NCI-H187 (cell line): ENCODE measurements at regions not wholly inside any gene's neighbourhood (a gene's known extent, or its start where the extent isn't known, plus 50 kb on each side); places are given as distances from the start of the nearest gene placed in this dataset.
A peak's percentile ranks its signal among the peaks of the same experiment; 100 is the strongest.
"Not testable (repeated sequence)": the region's sequence is repeated elsewhere in the genome, so short reads cannot be mapped to it uniquely, and the experiment has no call there.

Experiments used
- DNase-seq, 2 experiments: peaks; one replicate each; lab custom pipeline; 2025; lab: John Stamatoyannopoulos, UW

DNA sequence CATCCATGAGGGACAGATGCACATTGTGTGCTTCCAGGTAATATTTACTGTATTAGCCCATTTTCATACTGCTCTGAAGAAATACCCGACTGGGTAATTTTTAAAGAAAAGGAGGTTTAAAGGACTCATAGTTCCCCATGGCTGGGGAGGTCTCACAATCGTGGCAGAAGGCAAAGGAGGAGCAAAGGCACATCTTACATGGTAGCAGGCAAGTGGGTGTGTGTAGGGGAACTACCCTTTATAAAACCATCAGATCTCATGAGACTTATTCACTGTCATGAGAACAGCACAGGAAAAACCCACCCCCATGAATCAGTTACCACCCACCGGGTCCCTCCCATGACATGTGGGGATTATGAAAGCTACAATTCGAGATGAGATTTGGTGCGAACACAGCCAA lies 148.8 kb upstream of the FBXL17 start:
- DNase-seq: no peak

DNA sequence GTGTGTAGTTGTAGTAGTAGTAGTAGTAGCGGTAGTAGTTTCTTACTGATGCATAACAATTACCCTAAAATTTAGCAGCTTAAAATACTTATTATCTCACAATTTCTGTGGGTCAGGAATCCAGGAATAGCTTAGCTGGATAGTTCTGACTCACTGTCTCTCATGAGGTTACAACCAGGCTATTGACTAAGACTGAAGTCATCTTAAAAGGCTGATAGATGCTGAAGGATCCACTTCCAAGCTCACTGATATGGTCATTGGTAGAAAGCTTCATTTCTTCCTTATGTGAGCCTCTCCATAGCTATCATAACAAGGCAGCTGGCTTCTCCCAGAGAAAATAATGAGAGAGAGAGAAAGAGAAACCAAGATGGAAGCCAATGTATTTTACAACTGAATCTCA lies 147.5 kb upstream of the FBXL17 start:
- DNase-seq: no peak

DNA sequence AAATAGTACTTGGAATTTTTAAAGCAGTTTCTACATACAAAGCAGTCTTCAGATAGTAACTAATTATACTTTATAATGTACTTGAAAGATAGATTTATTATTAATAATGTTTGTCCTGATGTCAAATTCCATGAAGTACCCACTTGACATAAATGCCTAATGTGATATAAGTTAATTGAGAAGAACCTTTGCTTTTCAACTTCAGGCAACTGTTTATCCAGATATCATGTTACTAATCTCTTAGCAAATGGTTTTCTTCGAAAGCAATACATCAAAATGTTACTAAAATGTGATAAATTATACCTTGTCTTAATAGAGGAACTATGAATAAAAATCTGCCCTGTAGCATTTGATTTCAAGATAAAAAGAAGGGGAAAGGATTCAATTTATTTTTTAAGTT lies 146.8 kb upstream of the FBXL17 start:
- no peak for DNase-seq

DNA sequence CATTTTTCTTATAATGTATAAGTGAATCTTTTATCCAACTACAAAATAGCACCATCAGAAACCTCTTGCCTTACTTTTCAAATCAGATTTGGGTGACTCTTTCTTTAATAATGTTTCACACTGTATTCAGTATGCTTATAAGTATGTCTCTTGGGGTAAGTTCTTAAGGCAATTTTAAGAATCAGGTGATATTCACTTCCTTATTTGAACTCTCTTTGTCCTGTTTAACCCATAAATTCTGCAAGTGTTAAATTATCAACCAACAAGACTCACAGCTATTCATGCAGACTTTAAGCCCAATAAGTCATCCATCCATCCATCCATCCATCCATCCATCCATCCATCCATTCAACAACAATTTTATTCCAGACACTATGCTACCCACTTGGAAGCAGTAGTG lies 142.7 kb upstream of the FBXL17 start:
- DNase-seq: no peak

DNA sequence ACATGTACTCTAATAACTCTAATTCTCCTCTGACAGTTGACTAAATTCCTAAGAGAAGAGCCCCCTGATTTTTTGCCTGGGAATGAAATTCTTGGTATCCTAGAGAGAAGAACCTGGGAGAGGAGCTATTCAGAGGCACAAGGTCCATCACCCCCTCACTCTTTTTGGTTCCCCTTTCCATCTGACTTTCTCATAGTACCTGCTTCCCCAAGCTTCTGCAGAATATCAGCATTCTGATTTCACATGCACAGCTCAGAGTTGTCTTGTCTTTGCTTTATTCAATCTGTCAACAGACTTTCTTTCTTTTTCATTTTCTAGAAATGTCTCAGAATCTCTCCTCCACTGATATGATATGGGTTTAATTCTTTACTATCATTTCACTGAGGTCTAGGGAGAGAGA lies 141.5 kb upstream of the FBXL17 start:
- DNase-seq: no peak

DNA sequence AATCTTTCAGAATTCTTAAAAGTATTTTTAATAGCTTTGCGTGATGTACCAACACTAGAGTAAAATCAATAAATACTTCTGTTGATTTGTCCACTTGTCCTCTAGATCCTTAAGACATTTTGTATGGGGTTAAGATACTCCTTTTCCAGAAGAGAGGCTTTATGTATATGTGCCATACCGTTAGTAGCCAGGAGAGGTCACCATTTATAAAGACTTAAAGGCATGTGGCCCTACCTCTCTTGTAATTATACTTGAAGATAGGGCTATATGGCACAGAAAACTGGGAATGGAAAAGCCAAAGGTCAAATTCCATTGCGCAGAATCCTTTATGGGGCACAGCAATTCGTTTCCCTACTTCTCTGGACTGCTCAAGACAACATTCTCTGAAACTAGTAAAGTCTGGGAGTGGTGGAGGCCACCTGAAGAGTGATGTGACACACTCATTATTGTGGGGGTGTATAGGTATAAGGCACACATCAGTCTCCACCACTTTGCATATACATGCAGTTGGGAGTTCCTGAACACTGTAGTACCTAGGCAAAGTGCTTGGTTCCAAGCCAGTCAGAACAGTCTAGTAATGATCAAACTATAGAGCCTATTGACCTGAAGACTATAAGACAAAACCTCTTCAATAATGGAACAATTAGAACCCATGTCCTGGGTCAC lies 140.1 kb upstream of the FBXL17 start:
- peak in 1 of 2 experiments; percentile 23 for DNase-seq

DNA sequence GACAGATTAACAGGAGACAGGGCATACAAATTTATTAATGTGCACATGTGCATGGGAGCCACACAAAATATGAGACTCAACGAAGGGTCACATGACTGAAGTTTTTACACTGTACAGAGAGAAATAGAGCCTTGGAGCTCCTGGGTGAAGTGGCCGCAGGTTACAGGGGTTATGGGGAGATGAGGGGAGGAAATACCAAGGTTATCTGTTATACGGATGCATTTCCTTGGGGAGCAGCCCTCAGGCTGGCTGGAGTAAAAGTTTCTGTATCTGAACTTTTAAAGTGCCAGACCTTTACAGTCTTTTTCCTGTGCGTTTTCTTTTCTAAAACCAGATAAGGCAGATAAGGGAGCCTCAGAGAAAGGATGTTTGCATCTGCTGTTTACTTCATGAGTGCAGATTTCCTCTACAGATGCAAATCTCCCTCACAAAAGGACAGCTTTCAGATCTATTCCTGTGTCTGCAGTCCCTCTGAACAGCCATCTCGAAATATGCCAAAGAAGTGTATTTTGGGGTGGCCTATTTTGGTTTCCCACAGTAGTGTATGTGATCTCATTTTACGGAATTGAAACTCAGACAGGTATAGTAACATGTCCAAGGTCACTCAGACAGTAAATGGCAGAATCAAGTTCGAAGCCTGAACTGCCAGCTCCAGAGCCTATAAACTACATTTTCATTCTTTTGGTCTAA lies 139.3 kb upstream of the FBXL17 start:
- DNase-seq: no peak

DNA sequence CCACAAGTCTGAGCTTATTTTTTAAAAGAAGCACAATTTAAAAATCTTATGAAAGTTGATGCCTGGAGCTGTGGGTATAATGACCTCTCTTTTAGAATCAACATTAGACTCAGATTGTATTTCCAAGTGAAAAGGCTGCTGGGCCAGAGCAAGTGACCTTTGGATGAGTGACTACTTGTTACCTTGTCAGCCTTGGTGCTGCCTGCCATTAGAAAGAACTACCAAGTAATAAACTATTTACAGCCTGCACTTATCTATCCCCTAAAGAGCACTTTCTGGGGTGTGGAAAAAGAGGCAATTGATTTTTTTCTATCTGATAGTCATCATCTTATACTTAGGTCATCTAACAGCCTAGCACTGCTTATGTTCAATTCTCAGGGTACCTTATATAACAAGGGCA lies 134.9 kb upstream of the FBXL17 start:
- DNase-seq: no peak

DNA sequence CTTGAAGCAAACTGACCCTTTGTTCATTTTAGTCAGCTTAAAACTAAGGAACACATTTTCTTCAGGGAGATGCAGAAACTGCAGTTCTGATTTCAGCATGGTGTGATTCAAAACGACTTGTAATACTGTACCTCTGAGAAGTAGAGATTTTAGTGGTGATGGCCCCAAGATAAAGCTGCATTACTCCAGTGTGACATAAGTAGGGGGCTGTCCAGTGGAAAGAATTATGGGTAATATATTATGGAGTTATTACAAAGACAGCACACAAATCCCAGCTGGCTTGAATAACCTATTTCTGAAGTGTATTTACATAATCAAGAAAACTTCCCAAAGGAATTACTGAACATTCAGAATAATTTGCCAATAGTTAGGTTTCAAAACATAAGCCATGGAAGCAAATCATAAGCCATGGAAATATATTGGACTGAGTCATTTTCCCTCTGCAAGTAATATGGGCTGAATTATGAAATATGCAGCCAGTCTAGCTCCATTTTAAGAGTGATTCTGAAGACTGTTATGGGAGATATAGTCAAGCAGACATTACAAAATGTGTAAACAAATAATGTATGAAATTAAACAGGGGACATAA lies 133.7 kb upstream of the FBXL17 start:
- DNase-seq: no peak

DNA sequence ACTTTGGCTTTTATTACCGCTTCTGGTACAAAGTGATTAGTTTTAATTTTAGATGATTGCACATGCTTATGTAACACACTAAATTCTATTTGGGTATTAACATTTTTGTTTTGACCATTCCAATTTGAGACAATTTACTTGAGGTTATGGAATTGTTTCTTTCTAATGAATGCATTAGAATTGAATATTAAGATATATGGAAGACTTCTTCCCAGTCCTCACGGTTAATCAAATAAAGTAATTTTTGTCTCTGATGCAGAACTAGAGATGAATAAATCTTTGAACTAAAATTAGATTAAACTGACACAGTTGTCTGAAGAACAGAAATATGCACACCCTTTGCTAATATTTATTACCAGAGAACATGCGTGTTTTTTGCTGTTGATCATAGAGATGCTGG lies 127.1 kb upstream of the FBXL17 start:
- DNase-seq: no peak

DNA sequence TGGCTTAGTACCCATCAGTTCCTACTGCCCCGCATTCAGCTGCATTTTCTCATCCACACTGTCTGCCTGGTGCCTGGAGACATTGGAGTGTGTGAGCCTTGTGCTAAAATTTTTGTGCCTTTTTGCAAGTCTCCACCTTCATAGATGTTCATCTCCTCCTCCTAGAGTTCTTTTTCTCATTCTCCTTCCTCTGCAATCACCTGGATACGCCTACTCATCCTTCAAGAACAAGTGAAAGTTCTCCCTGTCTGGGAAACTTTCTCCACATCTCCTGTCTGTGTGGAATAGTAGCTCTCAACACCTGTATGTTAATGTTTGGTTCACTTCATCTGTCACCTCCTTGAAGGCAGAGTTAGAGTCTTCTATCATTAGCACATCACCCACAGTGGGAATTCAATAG lies 125.7 kb upstream of the FBXL17 start:
- DNase-seq: no peak

DNA sequence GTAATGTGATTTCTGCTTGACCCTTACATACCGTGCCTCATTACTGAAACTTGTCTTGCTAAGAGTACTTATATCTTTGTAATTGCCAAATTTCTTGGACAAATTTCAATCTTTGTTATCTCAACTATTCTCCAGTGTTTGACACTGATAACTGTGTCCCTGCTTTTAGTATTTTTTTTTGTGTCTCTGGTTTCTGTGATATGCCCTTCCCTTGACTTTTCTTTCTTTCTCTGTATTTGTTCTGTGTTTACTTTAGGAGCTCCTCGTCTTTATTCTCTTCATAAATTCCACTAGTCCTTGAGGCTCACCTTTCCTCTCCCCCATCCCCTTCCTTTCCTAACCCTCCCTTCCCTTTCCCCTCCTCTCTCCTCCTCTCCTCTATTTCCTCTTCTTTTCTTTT lies 123.7 kb upstream of the FBXL17 start:
- DNase-seq: no peak

DNA sequence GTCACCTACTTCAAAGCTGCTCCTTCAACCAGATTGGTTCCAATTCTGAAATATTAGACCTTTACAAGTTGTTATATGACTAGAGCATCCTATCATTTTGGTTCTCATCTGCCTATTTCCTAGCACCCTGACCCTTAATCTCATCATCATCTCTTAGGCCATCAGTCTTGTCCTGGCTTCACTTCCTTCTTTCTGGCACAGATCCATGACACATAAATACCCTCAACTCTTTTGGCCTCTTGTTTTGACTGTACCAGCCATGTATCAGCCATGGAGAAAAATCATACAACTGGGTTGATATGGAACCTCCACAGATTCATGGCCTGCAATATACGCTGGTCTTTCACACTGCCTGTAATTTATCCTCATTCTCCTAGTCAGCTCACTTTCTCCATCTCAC lies 123.1 kb upstream of the FBXL17 start:
- DNase-seq: no peak

DNA sequence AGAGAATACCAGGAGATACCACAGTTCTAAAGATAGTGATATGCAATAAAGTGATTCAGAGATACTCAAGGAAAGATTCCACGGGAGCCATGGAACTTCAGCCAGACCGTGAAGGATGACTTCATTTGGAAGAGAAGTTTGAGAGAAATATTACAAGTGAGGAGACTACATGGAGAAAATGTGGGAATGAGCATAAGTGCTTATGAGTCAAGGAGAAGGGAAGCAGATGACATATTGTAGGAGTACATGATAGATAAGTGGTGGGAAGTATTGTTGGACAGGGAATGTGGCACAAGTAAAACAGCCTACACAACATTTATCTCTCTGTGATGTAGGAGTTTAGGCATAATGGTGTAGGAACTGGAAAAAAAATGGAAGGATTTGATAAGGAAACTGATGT lies 122.1 kb upstream of the FBXL17 start:
- DNase-seq: no peak

DNA sequence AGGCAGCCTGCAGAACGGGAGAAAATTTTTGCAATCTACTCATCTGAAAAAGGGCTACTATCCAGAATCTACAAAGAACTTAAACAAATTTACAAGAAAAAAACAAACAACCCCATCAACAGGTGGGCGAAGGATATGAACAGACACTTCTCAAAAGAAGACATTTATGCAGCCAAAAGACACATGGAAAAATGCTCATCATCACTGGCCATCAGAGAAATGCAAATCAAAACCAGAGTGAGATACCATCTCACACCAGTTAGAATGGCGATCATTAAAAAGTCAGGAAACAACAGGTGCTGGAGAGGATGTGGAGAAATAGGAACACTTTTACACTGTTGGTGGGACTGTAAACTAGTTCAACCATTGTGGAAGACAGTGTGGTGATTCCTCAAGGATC lies 113.7 kb upstream of the FBXL17 start:
- not testable (repeated sequence) for DNase-seq

DNA sequence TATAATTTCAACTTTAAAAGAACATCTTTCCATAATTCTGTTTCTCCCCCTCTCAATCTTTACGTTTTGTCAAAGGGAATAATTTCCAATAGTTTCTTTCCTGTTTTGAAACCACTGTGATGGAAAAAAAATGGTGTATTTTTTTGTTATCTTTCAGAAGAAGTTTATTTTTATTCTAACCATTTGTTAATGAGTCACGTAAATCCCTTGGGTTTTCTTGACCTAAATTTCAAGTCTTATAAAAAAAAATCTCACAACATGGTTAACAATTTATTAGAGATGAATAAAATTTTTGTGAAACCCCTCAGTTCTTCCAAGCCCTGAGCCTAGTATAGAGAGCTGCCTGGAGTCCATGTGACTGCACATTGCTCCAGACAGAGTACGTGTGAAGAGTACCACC lies 106.1 kb upstream of the FBXL17 start:
- DNase-seq: no peak

DNA sequence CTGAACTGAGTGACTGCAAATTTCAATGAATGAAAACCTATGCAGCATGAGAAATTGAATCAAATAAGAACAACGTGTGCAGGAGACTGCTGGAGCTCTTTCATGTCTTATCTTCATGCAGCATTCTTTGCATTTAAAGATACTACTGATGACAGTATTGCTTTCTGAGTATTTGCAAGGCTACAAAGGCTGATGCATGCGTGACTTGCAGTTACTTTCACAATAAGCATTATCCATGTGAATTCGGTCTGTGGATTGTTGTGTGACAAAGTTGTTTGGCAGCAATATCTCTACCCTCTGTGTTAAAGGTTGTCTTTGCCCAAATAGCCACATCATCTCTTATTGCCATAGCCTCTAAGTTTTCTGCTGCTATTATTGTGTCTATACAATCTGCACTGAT lies 102.1 kb upstream of the FBXL17 start:
- DNase-seq: no peak

DNA sequence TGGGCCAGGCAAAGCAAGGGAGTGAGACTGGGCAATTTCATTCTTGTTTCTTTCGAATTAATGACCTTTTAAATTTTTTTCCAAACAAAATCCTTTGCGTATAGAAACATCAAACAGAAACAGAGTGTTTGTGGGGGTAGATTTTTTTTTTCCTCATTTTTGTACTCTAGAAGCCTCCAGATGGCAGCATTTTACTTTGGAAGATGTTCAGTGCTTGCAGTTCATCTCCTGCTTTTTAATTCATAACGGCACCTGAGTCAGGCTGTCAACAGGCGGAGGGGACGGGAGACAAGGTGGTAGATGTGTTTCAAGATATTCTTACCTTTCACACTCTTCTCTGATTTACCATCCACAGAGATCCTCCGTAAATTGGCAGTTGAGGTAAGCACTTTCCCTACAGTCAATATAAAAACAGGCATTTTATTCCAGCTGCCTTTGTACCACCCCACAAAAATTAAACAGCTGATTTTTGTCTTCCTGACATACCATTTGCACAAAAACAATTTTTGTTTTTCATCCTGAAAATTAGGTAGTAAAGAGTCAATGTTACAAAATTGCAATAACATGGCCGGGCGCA lies 99.5 kb upstream of the FBXL17 start:
- DNase-seq: no peak

DNA sequence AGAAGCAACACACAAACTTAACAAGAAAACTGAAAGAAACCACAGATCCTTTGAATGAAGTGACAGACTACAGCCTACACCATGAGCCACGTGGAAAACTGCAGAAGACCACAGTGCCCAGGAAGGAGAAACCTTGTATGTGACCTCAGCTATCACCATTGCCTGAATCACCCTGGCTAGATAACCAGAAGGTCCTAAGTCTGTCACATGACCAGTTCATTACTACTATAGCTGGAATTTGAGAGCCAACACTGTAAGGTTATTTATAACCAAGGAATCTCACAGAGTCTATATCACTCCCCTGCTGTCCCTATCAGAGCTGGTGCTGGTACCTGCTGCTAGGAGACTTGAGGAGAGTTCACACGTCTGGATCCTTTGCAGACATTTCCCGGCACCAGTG lies 90.3 kb upstream of the FBXL17 start:
- DNase-seq: no peak

DNA sequence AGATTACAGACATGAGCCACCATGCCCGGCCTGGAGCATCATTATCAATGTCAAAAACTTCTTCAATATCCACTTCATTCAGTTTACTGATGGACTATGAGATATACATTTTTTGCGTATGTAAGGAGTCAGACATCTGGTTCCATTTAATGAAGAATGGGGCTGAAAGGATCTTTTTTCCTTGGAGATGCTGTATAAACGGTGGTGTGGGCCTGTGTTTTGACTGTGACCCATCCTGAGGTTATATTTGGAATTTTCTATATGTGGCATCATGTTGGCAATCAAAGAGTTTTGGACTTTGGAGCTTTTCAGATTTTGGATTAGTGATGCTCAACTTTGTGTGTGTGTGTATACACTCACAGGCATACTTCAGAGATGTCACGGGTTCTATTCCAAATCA lies 85.7 kb upstream of the FBXL17 start:
- no peak for DNase-seq

DNA sequence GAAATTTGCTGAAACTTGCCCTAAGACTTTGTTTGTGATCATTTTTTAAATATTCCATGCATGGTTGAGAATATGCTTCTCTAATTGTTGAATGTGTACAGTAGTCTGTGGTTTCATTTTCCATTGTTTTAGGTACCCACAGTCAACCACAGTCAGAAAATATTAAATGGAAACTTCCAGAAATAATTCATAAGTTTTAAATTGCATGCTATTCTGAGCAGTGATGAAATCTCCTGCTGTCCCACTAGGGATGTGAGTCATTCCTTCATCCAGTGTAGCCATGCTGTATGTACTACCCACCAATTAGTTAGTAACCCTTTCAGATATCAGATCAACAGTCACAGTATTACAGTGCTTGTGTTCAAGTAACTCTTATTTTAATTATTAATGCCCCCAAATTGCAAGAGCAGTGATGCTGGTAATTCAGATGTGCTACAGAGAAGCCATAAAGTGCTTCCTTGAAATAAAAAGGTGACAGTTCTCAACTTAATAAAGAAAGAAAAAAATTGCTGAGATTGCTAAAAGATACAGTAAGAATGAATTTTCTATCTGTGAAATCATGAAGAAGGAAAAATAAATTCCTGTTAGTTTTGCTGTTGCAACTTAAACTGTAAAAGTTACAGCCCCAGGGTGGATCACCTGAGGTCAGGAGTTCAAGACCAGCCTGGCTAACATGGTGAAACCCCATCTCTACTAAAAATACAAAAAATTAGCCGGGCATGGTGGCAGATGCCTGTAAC lies 79.9 kb upstream of the FBXL17 start:
- DNase-seq: no peak

DNA sequence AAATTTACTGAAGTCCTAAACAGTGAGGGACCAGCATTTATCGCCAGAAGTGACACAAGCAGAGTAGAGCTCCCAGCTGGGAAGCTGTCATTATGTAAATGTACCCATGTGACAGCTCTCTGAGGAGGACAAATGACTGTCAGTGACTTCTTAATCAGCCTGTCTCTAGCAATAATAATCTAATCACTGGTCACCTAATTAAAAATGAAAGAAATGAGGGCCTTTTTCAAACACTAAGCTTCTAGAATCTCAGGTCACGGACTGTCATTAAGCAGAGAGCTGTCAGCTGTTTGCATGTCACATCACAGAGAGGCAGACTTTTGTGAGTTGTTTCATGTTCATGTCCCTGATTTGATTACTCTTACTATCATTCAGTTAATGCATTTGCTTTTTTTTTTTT lies 77.9 kb upstream of the FBXL17 start:
- DNase-seq: no peak

DNA sequence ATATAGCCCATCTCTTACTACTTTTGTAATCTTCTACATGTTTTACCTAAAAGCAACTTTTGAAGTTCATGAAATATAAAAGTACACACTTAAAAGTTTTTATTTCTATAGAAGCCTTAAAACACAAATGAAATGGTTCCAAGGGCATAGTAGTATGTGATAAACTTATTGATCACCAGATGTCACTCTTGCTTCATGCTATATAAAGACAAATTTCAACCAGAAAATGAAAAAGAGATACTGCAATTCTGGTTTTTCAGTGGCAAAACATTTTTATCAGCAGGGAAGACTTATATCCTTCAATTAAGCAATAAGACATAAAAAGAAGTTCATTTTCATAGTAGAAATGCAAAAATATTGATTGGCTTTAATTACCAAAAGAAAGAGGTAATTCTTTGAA lies 69.4 kb upstream of the FBXL17 start:
- no peak for DNase-seq
